ENCODE measurements at regions not wholly inside any gene's neighbourhood (a gene's known extent, or its start where the extent isn't known, plus 50 kb on each side); places are given as distances from the start of the nearest gene placed in this dataset.

DNA sequence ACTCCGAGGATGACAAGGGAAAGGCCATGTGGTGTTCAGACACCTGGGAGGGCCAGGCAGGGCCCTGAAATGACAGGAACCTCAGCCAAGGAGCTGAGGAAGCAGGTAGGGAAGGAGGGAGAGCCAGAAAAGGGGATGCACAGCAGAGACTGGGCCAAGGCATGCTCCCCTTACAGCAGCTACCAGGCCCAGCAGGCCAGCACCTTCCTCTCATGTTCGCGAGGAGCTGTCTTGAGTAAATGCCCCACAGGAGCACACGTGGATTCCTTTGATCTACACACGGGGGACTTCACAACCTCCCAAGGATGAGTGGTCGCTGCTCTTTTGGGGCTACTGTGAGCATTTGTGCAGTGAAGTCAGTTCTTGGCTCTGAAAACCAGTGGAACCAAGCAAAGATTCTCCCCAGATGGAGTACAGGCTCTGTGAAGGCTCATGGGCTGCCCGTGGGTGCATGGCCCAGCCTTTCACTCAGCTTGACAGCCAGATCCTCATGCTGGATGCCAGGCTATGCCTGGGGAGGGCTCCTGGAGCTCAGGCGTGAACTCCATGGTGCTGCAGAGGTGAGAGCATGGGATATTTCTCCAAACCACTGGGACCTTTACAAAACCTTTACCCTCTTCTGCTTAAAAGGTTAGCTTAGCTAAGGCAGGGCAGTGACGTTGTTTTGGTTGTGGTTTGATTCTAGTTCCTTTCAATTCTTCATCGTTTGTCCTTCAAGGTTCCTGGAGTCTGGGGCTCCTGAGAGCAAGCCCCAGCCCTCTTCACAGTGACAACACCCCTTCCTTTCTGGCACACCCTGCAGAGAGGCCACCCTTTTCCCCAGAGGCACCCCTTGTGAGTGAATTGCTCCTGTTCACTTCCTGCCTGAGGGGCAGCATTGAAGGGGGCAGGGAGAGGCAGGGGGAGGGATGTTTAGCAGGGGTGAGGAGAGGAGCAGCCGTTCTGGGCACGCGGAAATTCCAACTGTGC is 74.2 kb upstream of the ZPBP start:
- no peak for DNase-seq (ENCODE audit: low spot score)

DNA sequence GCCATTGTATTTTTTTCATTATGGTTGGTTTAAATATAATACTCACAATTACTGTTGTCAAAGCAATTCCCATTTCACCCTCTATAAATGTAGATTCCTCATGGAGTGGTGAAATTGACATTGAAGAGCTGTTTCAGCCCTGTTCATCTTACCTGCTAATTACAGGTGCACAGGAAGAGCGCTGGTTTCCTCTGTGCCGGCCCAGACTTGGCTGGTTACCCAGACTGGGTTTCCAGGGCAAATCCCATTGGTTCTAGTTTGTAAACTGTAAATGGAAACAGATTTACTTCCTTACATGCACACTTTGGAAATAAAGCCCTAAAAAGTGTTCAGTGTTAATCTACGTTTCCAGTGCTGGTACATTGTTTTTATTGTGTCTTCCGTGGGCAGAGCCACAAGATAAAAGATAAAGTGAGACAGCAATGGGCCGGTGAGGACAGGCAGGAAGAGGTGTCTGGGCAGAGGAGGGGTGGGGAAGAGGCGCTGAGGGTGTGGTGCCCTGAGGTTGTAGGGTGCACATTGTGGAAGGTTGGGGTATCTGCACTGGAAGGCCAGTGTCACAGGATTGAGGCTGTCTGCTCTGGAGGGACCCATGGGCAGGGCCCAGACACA is 71.6 kb upstream of the ZPBP start:
- DNase-seq (ENCODE audit: low spot score) = no peak

DNA sequence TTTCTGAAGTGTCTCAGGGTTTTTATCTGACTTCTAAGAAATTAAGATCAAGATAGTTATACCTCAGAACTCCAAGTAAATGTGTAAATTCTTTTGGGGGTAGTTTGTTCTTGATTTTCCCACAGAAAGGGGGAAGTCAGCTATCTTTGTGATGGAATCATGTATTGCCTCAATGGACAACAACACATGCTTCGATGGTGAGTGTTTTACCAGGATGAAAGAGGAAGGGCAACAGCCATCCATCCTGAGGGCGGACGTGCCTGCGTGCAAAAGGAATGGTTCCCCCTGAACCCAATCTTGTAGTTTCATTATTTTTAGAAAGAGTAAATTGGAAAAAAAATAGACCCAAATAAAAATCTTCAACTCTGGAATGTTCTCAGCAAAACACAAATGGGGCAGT is 67.2 kb upstream of the ZPBP start:
- DNase-seq (ENCODE audit: low spot score) = no peak

DNA sequence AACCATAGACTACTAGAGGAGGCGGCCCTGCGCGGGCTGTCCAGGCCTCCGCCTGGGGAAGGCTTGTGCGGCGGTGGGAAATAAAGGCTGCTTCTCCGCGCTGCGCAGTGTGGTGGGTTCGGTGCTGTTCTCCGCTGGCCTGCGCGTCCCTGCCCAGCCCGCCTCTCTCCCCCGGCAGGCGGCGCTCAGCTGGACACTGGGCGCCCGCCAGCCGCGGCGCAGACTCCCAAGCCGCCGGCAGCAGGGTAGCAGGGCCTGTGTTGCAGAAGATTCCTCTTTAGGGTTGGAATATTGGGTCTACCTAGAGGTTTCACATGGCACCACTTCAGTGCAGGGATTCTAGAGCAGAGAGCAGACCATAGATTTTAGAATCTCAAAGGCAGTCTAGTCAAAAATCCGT is 66.1 kb upstream of the ZPBP start:
- DNase-seq (ENCODE audit: low spot score) = no peak

DNA sequence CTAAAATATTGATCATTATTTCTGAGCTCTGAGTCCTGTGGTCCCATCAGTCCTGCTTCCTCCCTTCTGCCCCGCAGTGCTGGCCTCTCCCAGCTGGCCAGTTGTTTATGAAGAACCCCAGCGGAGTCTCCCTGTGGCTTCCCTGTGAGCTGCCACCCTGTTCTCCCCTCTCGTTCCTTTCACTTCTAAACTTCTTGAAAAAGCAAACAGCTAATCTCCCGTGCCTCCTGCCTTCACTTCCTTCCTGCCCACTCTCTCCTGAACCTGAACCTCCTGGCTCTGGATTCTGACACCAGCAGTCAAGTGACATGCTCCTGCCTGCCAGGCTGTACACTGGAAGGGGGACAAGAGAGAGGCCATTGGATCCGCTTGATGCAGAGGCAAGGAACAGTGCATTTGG is 63.7 kb upstream of the ZPBP start:
- no peak for DNase-seq (ENCODE audit: low spot score)

DNA sequence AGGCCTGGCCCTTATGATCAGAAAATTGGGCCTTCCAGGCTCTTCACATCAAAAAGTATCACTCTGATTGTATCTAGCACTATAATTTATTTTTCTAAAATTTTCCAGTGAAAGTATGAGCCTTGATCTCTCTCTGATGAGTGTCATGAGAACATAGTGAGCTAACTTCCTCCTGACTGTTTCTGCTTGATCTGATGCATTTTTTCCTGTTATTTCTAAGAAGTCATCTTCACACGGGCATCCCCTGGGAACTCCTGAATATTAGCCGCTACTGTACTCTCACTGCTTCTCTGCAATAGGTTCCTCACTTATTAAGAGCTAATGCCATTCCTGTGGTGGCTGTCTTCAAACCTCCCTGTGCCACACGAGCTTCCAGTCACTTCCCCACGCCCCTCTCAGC is 63.1 kb upstream of the ZPBP start:
- DNase-seq (ENCODE audit: low spot score) = no peak

DNA sequence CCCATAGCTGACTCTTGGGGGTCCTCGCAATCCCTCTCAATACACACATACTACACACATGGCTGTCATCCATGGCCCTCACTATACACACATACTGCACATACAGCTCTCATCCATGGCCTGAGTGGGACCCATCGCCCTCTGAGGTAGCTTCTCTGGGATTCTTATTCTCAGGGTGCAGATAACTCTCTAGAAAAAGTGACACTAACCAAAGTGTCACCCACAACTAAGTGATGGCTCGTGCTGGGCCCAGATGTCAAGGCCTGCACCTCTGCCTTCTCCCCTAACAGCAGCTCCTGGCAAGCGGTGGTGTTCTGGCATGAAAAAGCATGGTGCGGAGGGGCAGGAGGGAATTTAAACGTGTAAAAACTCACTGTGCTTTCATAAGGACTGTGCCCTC is 62.7 kb upstream of the ZPBP start:
- DNase-seq (ENCODE audit: low spot score) = no peak

DNA sequence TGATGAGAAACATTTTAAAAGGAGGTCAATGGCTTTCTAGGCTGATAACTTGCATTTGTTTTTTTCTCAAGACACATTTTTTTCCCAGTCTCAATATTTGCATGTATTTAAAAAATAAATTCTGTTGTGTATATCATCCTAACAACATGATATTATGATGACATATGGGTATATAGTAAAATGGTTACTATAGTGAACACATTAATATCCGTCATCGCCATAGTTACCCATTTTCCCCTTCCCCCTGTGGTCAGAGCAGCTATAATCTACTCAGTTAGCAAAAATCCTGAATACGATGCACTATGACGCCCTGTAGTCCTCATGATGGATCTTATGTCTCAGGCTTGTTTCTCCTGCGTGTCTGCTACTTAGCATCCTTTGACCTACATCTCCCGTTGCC is 60.9 kb upstream of the ZPBP start:
- no peak for DNase-seq (ENCODE audit: low spot score)

DNA sequence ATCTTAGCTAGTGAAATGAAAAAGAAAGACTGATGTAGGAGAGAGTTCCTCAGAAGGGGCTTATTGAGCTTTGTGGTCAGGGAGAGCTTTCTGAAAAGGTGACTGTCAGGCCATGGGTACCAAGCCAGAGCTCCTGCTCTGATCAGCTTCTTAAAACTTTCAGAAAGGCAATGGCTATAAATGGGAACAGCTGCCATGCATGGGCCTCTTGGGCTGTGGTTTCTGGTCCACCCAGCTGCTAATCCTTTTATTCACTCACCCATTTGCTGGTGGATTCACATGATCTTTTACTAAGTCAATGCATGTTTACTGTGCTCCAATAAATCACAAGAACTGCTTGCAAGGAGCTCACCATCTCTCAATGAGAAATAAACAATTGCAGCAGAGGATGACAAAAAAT is 60.1 kb upstream of the ZPBP start:
- no peak for DNase-seq (ENCODE audit: low spot score)

DNA sequence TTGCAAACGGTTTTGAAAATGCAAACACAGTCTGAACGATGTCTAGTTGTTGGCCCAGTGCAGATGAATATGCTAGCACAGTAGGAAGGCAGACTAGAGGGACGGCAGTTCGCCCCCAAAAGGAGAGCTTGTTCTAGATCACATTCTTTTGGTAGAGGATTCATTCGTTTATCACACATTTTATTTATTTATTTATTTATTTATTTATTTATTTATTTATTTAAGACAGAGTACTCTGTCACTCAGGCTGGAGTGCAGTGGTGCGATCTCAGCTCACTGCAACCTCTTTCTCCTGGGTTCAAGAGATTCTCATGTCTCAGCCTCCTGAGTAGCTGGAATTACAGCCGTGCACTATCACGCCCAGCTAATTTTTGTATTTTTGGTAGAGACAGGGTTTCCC is 59.4 kb upstream of the ZPBP start:
- DNase-seq (ENCODE audit: low spot score) = no peak

DNA sequence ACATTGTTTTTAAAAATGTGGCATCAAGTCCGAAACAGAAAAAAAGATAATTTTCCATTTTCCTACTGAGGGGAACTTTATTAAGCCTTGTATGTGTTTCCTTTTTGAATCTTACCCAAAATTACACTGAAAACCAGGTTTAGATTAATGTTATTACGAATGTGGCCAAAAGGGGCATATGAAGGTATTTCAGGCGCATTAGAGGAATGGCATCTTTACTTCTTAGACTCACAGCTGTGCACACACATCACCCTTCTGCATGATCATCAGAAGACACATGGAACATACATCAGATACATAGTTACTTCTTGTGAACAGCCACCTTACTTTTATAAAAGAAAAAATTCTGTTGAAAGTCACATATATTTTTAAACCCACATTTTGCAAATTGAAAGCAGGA is 58.6 kb upstream of the ZPBP start:
- no peak for DNase-seq (ENCODE audit: low spot score)

DNA sequence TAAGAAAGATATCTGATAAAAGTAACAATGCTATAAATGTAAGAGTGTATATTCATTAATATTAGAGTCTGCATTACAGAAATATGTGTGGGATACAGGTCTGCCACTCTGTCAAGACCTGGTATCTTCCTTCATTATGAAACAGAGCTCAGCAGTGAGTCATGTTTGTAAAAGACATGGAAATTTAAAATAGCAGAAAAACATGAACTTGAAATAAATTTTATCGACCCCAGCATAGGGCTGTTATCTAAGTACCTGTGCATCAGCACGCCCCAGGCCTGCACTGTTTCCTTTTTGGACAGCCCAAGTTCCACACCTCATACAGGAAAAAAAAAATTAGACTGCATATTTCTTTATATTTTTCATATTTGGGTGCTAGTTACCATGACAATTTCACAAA is 58.0 kb upstream of the ZPBP start:
- DNase-seq (ENCODE audit: low spot score) = no peak

DNA sequence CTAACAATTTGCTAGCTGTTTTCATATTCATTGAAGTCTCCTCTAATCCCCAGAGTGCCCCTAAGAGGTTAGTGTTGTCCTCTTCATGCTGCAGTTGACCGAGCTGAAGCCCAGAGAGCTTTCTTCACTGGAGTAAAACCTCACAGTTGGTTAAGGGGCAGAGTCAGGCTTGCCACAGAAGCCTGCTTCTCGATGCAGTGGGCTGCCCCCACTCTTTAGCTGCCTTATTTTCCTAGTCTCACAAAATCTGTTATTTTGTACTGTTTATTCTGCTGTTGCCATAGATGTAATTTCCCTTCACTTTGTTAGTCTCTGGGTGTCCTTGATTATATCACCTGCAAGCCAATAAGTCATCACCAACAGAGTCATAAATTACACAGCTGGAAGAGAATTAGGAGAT is 56.3 kb upstream of the ZPBP start:
- no peak for DNase-seq (ENCODE audit: low spot score)

DNA sequence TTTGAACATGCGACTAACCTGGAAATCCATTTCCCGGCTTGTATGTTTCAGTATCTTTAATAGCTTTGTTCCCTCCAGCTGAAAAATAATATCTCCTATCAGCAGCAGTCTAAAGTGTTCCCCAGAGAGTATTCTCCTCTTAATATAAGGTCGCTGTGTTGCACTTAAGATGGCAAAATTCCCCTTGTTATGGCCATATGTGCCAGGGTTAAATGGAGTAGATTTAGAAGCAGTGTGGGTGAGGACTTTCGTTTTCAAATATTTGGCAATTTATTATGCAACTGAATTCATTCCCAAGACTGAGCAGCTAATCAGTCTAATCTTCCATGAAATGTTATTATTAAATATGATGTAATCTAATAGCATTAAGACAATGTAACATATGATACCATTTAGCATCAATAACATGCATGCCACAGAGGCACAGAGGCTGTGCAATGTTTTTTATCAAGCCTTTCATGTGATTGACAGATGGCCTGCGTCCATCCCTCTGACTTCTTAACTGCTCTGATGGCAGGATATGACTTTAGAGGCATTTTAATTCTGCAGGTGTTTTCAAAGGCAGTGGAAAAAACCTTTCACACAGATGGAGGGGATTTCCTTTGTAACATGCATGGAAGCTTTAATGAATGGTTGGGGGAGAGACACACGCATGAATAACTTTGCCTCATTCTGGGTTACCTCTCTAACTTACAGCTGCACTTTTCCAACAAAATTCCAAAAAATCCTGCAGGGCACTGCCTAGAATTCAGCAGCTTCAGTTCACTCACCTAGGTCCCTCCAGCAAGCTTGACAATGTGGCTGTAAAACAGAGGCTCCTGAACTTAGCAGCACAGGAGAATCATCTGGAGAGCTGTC is 55.1 kb upstream of the ZPBP start:
- DNase-seq (ENCODE audit: low spot score) = no peak

DNA sequence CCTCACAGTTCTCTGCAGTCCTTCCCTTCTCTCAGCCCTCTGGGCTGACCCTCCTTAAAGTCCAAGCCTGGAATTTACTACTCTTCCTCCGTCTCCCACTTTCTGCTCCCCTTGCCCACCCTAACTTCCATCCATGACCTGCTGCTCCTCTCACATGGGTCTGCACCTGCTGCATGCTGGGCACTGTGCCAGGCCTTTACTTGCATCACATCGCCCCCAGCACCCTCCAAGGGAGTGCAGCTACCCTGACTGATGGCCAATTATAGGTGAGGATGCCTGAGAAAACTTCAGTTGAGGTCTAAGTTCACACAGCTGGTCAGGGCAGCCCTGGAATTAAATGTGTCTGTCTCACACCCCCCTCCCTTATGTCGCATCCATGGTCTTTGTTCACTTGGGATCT is 53.6 kb upstream of the ZPBP start:
- DNase-seq (ENCODE audit: low spot score) = no peak

DNA sequence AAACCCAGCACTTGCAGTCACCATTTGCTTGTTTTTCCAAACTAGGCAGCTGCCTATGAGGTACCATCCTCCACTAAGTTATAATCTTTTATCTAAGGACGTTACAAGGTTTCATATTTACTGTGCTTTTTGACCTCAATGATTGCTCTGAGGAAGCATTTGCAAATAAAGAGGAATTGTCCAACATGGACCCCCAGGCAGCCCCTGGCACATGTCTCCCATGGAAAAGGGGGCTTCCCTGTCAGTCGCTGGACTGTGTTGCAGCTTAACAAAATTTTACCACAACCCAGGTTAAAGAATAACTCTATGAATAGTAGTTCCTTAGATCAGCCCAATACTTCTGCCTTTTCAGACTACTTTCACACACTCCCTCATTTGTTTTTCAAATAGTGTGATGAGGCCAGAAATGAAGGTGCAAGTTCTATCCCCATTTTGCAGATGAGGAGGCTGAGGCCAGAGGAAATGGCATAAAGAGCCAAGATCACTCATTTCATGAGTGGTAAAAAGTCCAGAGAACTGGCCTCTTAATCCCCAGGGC is 52.8 kb upstream of the ZPBP start:
- DNase-seq (ENCODE audit: low spot score) = no peak

DNA sequence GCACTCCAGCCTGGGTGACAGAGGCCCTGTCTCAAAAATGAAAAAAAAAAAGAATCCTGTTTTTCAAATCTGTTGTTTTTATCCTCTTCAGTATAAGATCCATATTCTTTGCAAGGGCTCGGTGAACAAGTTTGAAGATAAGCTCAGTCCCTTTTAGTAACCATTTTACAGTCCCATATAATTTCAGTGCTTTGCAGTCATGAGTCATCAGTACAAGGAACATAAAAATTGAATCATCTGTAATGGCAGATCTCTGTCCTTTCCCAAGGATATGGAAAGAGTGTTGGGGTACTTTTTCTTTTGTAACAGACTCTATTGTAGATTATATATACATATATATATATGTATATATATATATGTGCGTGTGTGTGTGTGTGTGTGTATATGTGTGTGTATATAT is 52.2 kb upstream of the ZPBP start:
- DNase-seq (ENCODE audit: low spot score) = no peak

Data from A172 (cell line).